ENCODE measurements at regions not wholly inside any gene's neighbourhood (a gene's known extent, or its start where the extent isn't known, plus 50 kb on each side); places are given as distances from the start of the nearest gene placed in this dataset.

DNA sequence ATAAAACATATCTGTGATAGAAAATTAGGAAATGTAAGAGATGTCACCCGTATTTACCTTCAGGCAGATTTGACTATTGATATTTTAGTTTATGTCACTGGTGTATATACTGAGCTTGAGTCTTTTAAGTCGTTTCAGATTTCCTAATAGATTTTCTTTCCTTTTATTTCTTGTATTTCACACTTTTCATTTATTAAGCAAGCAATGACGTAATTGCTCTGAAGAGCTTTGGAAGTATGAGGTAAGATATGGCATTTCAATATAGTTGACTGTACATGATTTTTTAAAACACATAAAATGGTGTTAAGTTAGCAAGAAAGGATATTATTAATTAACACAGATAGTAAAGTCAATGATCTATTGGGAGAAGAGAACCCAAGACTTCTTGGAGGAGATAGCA, 652.6 kb downstream of the SORCS1 start:
- no peaks in the 10 kb centered on the region for H3K79me1 ChIP-seq (ENCODE audit: low read depth, low read length)
- H3K23ac ChIP-seq (ENCODE audit: insufficient read length), result no peak overlapping the region
- H3K27me3 ChIP-seq (replicated peaks in 1 of 4; ENCODE audit: control insufficient read depth in 3 of 4, extremely low read depth in 1 of 4, insufficient read depth in 3 of 4, low read length in 3 of 4), result no peaks in the 10 kb centered on the region
- H3K4me3 ChIP-seq (ENCODE audit: extremely low read depth in 1 of 4, insufficient read depth in 2 of 4, low read depth in 3 of 4, low read length in 4 of 4), result no peak overlapping the region
- no peak overlapping the region for H4K91ac ChIP-seq (replicated peaks; ENCODE audit: insufficient read length, low read length)
- POLR2A ChIA-PET (ENCODE audit: partially characterized antibody), result no interaction called here
- H3K4me1 ChIP-seq (replicated peaks in 1 of 4; ENCODE audit: control insufficient read depth in 3 of 4, insufficient read depth in 4 of 4, low read length in 3 of 4), result no peaks in the 10 kb centered on the region
- FAIRE-seq (no peak), DNase-seq (ENCODE audit: low read depth in 1 of 2, low spot score in 2 of 2) (no peak)
- no peaks in the 10 kb centered on the region for H3K79me2 ChIP-seq (ENCODE audit: control insufficient read depth in 1 of 2, insufficient read depth in 2 of 2, low read length in 2 of 2)
- H4K5ac ChIP-seq (ENCODE audit: insufficient read length, low read depth, low read length), result no peak overlapping the region
- no peak overlapping the region for H2AK5ac ChIP-seq (ENCODE audit: low read depth, low read length)
- no peak overlapping the region for H2BK20ac ChIP-seq (ENCODE audit: low read length)
- H2BK120ac ChIP-seq (replicated peaks; ENCODE audit: low read depth, low read length), result no peak overlapping the region
- CTCF ChIA-PET (ENCODE audit: partially characterized antibody), result no interaction called here
- H3K36me3 ChIP-seq (ENCODE audit: control insufficient read depth in 2 of 4, insufficient read depth in 4 of 4, low read length in 3 of 4), result no peaks in the 10 kb centered on the region
- no peak overlapping the region for H3K4me2 ChIP-seq (ENCODE audit: insufficient read depth in 1 of 2, low read depth in 2 of 2, low read length in 2 of 2)
- no peak overlapping the region for H3K18ac ChIP-seq (ENCODE audit: extremely low read depth, low read length)
- no peak overlapping the region for H3K14ac ChIP-seq (ENCODE audit: insufficient read length)
- no peaks in the 10 kb centered on the region for H3K9me3 ChIP-seq (ENCODE audit: insufficient read depth in 2 of 2, low read depth in 1 of 2, low read length in 1 of 2)
- WGBS, 2 experiments (ENCODE audit: extremely low coverage in 1 of 2, insufficient coverage in 1 of 2, insufficient read length in 1 of 2, insufficient replicate concordance in 2 of 2, low coverage in 1 of 2, low lambda C conversion rate in 2 of 2, missing lambda C conversion rate in 1 of 2), result 87% methylated on average over 3 of the region's 3 CpGs; no CpG with 5 or more reads in 1 of the 2 experiments
- H3K27ac ChIP-seq (ENCODE audit: low read depth, low read length), result no peak overlapping the region
- no peak overlapping the region for H2AFZ ChIP-seq (ENCODE audit: low read length)
- no peaks in the 10 kb centered on the region for H4K20me1 ChIP-seq (replicated peaks in 1 of 2; ENCODE audit: control insufficient read depth in 1 of 2, insufficient read depth in 2 of 2, low read length in 2 of 2)
- no peak overlapping the region for H4K8ac ChIP-seq (ENCODE audit: extremely low read depth, insufficient read depth, low read length)
- no peak overlapping the region for H2BK12ac ChIP-seq (ENCODE audit: low read depth, low read length)
- H3K4ac ChIP-seq (replicated peaks; ENCODE audit: insufficient read length, low read depth, low read length), result no peak overlapping the region
- no peak overlapping the region for H3K9ac ChIP-seq (replicated peaks in 1 of 4; ENCODE audit: extremely low read depth in 1 of 4, low read depth in 3 of 4, low read length in 3 of 4)
- no peaks in the 10 kb centered on the region for H3K23me2 ChIP-seq (ENCODE audit: low read depth, low read length)
- H3K56ac ChIP-seq (replicated peaks; ENCODE audit: insufficient read length, low read depth, low read length), result no peak overlapping the region
- H2BK5ac ChIP-seq (ENCODE audit: low read depth, low read length), result no peak overlapping the region
- no peak overlapping the region for H2BK15ac ChIP-seq (ENCODE audit: low read length)
- TF ChIP-seq, protein P1, sequence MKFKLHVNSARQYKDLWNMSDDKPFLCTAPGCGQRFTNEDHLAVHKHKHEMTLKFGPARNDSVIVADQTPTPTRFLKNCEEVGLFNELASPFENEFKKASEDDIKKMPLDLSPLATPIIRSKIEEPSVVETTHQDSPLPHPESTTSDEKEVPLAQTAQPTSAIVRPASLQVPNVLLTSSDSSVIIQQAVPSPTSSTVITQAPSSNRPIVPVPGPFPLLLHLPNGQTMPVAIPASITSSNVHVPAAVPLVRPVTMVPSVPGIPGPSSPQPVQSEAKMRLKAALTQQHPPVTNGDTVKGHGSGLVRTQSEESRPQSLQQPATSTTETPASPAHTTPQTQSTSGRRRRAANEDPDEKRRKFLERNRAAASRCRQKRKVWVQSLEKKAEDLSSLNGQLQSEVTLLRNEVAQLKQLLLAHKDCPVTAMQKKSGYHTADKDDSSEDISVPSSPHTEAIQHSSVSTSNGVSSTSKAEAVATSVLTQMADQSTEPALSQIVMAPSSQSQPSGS (IDR thresholded peaks at IDR 0.05; ENCODE audit: low read length), result no peak
- TF ChIP-seq, protein P2, sequence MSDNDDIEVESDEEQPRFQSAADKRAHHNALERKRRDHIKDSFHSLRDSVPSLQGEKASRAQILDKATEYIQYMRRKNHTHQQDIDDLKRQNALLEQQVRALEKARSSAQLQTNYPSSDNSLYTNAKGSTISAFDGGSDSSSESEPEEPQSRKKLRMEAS (IDR thresholded peaks at IDR 0.05), result no peak
- TF ChIP-seq EGR1 (IDR thresholded peaks at IDR 0.05; ENCODE audit: borderline replicate concordance, low read depth, low read length) (no peak), ZNF274 (IDR thresholded peaks at IDR 0.05; ENCODE audit: borderline replicate concordance, extremely low read depth, low read length) (no peak), PHF8 (conservative IDR thresholded peaks at IDR 0.05; ENCODE audit: low read depth, low read length) (no peak)
- TF ChIP-seq, protein P3, sequence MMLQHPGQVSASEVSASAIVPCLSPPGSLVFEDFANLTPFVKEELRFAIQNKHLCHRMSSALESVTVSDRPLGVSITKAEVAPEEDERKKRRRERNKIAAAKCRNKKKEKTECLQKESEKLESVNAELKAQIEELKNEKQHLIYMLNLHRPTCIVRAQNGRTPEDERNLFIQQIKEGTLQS (IDR thresholded peaks at IDR 0.05; ENCODE audit: insufficient read depth, low read depth, low read length), result no peak
